ENCODE measurements at regions not wholly inside any gene's neighbourhood (a gene's known extent, or its start where the extent isn't known, plus 50 kb on each side); places are given as distances from the start of the nearest gene placed in this dataset.
"Not testable (repeated sequence)": the region's sequence is repeated elsewhere in the genome, so short reads cannot be mapped to it uniquely, and the experiment has no call there.

- not testable (repeated sequence) for TF ChIP-seq CTCF (IDR thresholded peaks at IDR 0.05; ENCODE audit: low read depth, low read length, missing input control); JUND (IDR thresholded peaks at IDR 0.05); SP1 (IDR thresholded peaks at IDR 0.05); REST (IDR thresholded peaks at IDR 0.05); ATF3 (IDR thresholded peaks at IDR 0.05); RXRA (IDR thresholded peaks at IDR 0.05); RAD21 (IDR thresholded peaks at IDR 0.05)
Measured at GRCh38 chr15:44842883-44843282, 106.6 kb downstream of the TRIM69 start.

All from liver (tissue), 3 donors.